ENCODE measurements at regions not wholly inside any gene's neighbourhood (a gene's known extent, or its start where the extent isn't known, plus 50 kb on each side); places are given as distances from the start of the nearest gene placed in this dataset.
"Not testable (repeated sequence)": the region's sequence is repeated elsewhere in the genome, so short reads cannot be mapped to it uniquely, and the experiment has no call there.

DNA sequence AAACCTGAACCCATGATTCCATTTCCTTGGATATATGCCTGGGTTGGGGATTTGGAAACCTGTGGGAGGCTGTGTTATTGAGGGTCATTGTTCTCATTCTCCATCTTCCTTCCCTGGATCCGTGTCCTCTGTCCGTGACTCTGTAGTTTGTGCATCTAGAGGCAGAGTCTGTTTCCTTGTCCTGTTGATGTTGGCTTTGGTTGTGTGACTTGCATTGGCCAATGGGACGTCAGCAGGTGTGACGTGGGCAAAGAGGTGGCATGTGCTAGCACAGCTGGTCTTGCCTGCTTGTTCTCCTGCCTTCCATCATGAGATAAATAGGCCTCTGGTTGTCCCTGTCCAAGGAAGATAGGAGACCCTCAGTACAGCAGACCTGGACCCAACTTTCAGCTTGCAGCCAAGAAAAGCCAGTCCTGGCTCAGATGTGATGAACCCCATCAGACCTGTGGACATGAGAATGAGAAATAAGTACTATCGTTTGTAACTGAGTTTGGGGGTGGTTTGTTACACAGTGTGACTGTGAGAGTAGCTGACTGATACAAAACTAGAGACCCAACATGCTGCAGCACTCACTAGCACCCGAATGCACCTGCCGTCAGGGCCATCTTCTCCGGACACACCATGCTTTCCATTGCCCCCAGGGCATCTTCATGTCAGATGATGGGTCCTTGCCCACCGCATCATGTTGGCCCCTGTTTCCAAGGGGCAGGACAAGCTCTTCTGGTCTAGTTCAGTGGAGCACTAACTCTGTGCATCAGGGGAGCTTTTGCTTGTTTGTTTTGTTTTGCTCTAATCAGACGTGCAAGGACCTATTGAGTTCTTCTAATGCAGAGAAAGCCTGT lies 195.3 kb upstream of the SULF2 start:
- WGBS, 3 donors: 78 to 81% (median 80%) methylated on average over 10 of the region's 10 CpGs

GRCh38 chr20:47979361-47980095 lies 194.2 kb upstream of the SULF2 start:
- H3K36me3 ChIP-seq (ENCODE audit: insufficient read depth in 1 of 2, low read depth in 1 of 2); H3K4me1 ChIP-seq; DNase-seq; ATAC-seq; H3K27me3 ChIP-seq (ENCODE audit: insufficient read depth in 3 of 3, low read length in 2 of 3); H3K9me3 ChIP-seq; intact Hi-C loops (cut with DNase I); H3K4me3 ChIP-seq; H3K27ac ChIP-seq: not testable (repeated sequence)
- WGBS, 3 donors: 52 to 65% (median 62%) methylated on average over 11 of the region's 11 CpGs

More for the DNA sequence above, 195.3 kb upstream of the SULF2 start:
- TF ChIP-seq CTCF (IDR thresholded peaks at IDR 0.05): no peak
- H3K27me3 ChIP-seq (ENCODE audit: insufficient read depth in 3 of 3, low read length in 2 of 3): peaks cover 0 to 5% (median 2%) of the 10 kb centered on the region in 3 donors
- H3K36me3 ChIP-seq (ENCODE audit: insufficient read depth in 1 of 2, low read depth in 1 of 2): no peaks in the 10 kb centered on the region
- no peak for ATAC-seq
- H3K4me1 ChIP-seq: no peaks in the 10 kb centered on the region
- H3K9me3 ChIP-seq: no peaks in the 10 kb centered on the region
- intact Hi-C loops (cut with DNase I): no loop called here
- no peak overlapping the region for H3K4me3 ChIP-seq
- H3K27ac ChIP-seq: no peak overlapping the region
- no peak for DNase-seq

GRCh38 chr20:47978428-47979120 lies 193.3 kb upstream of the SULF2 start:
- intact Hi-C loops (cut with DNase I); DNase-seq: not testable (repeated sequence)
- 70 to 85% (median 83%) methylated on average over 4 to 5 of the region's 19 CpGs for WGBS, 3 donors

DNA sequence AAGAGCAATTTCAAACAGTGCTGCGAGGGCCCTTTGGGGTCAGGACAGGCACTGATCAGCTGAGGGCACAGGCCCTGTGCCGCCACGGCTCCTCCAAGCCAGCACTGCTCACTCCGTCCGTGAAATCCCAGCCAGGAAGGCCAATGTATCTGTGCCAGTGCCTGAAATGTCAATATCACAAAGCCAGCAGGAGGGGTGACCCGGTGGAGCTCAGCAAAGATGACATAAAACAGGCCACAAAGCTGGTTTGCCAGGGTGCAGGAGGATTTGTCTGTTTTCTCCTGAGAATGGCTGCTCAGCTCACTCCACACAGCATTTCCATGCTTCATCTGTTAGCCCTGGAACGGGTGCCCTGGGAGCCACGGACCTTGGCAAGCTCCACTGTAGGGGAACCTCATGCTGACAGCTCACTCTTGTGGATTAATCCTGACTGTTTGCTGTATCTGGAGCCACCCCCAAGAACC lies 192.5 kb upstream of the SULF2 start:
- WGBS, 3 donors: 15 to 23% (median 19%) methylated on average over 8 of the region's 8 CpGs
- intact Hi-C loops (cut with DNase I); ATAC-seq: not testable (repeated sequence)

More at GRCh38 chr20:47978428-47979120, 193.3 kb upstream of the SULF2 start:
- H3K27me3 ChIP-seq (ENCODE audit: insufficient read depth in 3 of 3, low read length in 2 of 3): peaks cover 0 to 12% (median 2%) of the 10 kb centered on the region in 3 donors
- not testable (repeated sequence) for H3K27ac ChIP-seq; H3K9me3 ChIP-seq; H3K4me3 ChIP-seq; H3K4me1 ChIP-seq; ATAC-seq; H3K36me3 ChIP-seq (ENCODE audit: insufficient read depth in 1 of 2, low read depth in 1 of 2)

DNA sequence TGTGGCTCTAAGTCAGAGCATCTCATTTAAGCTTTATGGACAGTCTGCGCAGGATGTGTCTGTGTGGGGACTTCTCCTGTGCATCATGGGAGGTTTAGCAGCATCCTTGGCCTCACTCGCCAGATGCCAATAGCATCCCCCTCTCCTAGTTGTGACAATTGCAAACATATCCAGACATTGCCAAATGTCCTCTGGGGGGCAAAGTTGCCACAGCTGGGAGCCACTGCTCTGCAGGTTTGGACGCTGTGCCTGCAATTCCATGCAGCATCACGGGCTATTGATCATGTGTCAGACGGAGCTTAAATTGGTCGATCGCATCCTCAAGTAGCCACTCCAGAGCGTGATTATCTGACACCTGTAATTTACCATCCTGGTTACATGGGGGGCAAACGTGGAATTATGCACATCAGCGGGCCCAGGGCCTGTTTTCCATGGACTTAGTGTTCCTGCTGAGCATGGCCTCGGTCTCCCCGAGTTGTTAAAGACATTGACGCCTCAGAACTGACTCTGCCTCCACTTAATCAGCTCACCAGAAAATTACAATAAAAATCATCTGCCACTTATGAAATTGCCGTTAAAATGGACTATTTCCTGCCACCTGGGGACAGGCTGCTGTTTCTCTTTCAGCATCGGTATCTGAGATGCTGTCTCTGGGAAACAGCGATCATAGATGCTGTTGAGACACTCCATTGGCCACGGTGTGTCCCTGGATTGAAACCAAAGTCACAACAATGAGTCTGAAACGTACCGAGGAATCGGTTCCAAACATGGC lies 191.9 kb upstream of the SULF2 start:
- DNase-seq; H3K9me3 ChIP-seq; H3K4me3 ChIP-seq; intact Hi-C loops (cut with DNase I); H3K36me3 ChIP-seq (ENCODE audit: insufficient read depth in 1 of 2, low read depth in 1 of 2); H3K27ac ChIP-seq; ATAC-seq; H3K4me1 ChIP-seq: not testable (repeated sequence)
- WGBS, 3 donors: 50 to 54% (median 53%) methylated on average over 20 of the region's 20 CpGs
- H3K27me3 ChIP-seq (ENCODE audit: insufficient read depth in 3 of 3, low read length in 2 of 3): peaks cover 0 to 12% (median 2%) of the 10 kb centered on the region in 3 donors

More for the DNA sequence above, 192.5 kb upstream of the SULF2 start:
- H3K36me3 ChIP-seq (ENCODE audit: insufficient read depth in 1 of 2, low read depth in 1 of 2); H3K4me3 ChIP-seq; H3K9me3 ChIP-seq; H3K27ac ChIP-seq; H3K4me1 ChIP-seq; DNase-seq: not testable (repeated sequence)
- peaks cover 0 to 12% (median 2%) of the 10 kb centered on the region in 3 donors for H3K27me3 ChIP-seq (ENCODE audit: insufficient read depth in 3 of 3, low read length in 2 of 3)
